Tibial nerve (tissue), 4 donors: ENCODE measurements at regions not wholly inside any gene's neighbourhood (a gene's known extent, or its start where the extent isn't known, plus 50 kb on each side); places are given as distances from the start of the nearest gene placed in this dataset.

Source experiments
- EP300 ChIP-seq, 2 donors: sonication (generic); formaldehyde crosslinking; IDR thresholded peaks; one replicate each; pipeline ENCODE4 v1.6.1; 2017; ENCODE audit warnings: antibody characterized with exemption in 2 of 2, mild to moderate bottlenecking in 1 of 2
- TF ChIP-seq, protein P1 (sequence below), 5 experiments: fragments of 200-600 bp in 3 of 5; fragments of 450-650 bp in 2 of 5; sonication (generic) in 3 of 5; IDR thresholded peaks; one replicate each; pipeline ENCODE4 v1.5.1; 2016 to 2019; ENCODE audit warnings: antibody characterized with exemption in 5 of 5, mild to moderate bottlenecking in 3 of 5, moderate library complexity in 2 of 5

DNA sequence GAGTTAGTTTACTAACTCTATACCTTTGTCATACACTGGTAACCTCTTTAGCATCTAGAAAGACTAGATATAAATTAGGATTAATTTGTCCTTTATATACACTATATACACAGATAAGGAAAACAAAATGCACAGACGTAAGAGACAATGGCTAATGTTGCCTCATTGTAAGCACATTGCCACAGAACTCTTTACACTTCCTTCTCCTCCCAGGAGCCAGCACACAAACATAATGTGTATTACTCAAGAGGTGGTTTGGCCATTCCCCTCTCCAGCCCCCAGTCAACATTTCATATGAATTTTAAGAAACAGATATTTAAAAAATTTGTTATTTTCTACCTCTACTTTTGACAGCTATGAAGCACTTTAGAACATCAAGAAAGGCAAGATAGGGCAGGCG is 131.4 kb upstream of the OR4E1 start:
- TF ChIP-seq, protein P1, sequence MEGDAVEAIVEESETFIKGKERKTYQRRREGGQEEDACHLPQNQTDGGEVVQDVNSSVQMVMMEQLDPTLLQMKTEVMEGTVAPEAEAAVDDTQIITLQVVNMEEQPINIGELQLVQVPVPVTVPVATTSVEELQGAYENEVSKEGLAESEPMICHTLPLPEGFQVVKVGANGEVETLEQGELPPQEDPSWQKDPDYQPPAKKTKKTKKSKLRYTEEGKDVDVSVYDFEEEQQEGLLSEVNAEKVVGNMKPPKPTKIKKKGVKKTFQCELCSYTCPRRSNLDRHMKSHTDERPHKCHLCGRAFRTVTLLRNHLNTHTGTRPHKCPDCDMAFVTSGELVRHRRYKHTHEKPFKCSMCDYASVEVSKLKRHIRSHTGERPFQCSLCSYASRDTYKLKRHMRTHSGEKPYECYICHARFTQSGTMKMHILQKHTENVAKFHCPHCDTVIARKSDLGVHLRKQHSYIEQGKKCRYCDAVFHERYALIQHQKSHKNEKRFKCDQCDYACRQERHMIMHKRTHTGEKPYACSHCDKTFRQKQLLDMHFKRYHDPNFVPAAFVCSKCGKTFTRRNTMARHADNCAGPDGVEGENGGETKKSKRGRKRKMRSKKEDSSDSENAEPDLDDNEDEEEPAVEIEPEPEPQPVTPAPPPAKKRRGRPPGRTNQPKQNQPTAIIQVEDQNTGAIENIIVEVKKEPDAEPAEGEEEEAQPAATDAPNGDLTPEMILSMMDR (IDR thresholded peaks at IDR 0.05): no peak
- no peak for TF ChIP-seq EP300 (IDR thresholded peaks at IDR 0.05)
